SU-DHL-6 (cell line): ENCODE measurements at regions not wholly inside any gene's neighbourhood (a gene's known extent, or its start where the extent isn't known, plus 50 kb on each side); places are given as distances from the start of the nearest gene placed in this dataset.

Source experiments
- EZH2phosphoT487 ChIP-seq: fragments of 200-600 bp; sonication (generic), shearing (Covaris generic); conservative IDR thresholded peaks from 2 replicates; pipeline ENCODE4 v1.6.1; 2018; ENCODE audit warnings: mild to moderate bottlenecking, antibody characterized with exemption, low read length, moderate library complexity, mixed read lengths
- TF ChIP-seq, protein P1 (sequence below): fragments of 200-600 bp; sonication (generic); IDR thresholded peaks from one replicate; pipeline ENCODE4 v1.5.1; 2017; ENCODE audit warnings: antibody characterized with exemption, mild to moderate bottlenecking, low read length, moderate library complexity; ENCODE audit not compliant: insufficient read depth, poor library complexity, severe bottlenecking

- TF ChIP-seq, protein P1, sequence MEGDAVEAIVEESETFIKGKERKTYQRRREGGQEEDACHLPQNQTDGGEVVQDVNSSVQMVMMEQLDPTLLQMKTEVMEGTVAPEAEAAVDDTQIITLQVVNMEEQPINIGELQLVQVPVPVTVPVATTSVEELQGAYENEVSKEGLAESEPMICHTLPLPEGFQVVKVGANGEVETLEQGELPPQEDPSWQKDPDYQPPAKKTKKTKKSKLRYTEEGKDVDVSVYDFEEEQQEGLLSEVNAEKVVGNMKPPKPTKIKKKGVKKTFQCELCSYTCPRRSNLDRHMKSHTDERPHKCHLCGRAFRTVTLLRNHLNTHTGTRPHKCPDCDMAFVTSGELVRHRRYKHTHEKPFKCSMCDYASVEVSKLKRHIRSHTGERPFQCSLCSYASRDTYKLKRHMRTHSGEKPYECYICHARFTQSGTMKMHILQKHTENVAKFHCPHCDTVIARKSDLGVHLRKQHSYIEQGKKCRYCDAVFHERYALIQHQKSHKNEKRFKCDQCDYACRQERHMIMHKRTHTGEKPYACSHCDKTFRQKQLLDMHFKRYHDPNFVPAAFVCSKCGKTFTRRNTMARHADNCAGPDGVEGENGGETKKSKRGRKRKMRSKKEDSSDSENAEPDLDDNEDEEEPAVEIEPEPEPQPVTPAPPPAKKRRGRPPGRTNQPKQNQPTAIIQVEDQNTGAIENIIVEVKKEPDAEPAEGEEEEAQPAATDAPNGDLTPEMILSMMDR: no peak
- no peak for TF ChIP-seq EZH2phosphoT487
Measured at GRCh38 chr2:15727396-15728244, 136.0 kb downstream of the DDX1 start.
